H9 (cell line): ENCODE measurements at regions not wholly inside any gene's neighbourhood (a gene's known extent, or its start where the extent isn't known, plus 50 kb on each side); places are given as distances from the start of the nearest gene placed in this dataset.

Source experiments
- DNase-seq: peaks from one replicate; pipeline ENCODE4 v3.0.0-alpha.2; 2017
- H2AFZ ChIP-seq: one replicate; pipeline ENCODE4 v1.6.1; 2013; ENCODE audit warnings: mild to moderate bottlenecking, low read length, control low read depth, moderate library complexity
- H2AK5ac ChIP-seq: 2 replicates; pipeline ENCODE4 v1.6.1; 2013; ENCODE audit warnings: low read length, control low read depth, mixed read lengths; ENCODE audit not compliant: insufficient read length
- H2BK120ac ChIP-seq: one replicate; pipeline ENCODE4 v1.6.1; 2013; ENCODE audit warnings: low read depth, mild to moderate bottlenecking, low read length, control low read depth, inconsistent platforms; ENCODE audit not compliant: poor library complexity, severe bottlenecking
- H2BK12ac ChIP-seq: 2 replicates; pipeline ENCODE4 v1.6.1; 2013; ENCODE audit warnings: low read length, control low read depth, mixed read lengths, low read depth; ENCODE audit not compliant: insufficient read length
- H2BK15ac ChIP-seq: 2 replicates; pipeline ENCODE4 v1.6.1; 2013; ENCODE audit warnings: low read depth, low read length, control low read depth
- H2BK20ac ChIP-seq: one replicate; pipeline ENCODE4 v1.6.1; 2013; ENCODE audit warnings: low read depth, mild to moderate bottlenecking, low read length, control low read depth, inconsistent platforms; ENCODE audit not compliant: poor library complexity, severe bottlenecking
- H2BK5ac ChIP-seq: 2 replicates; pipeline ENCODE4 v1.6.1; 2013; ENCODE audit warnings: low read length, control low read depth, mixed read lengths; ENCODE audit not compliant: insufficient read length
- H3K14ac ChIP-seq: 2 replicates; pipeline ENCODE4 v1.6.1; 2013; ENCODE audit warnings: low read length, control low read depth; ENCODE audit not compliant: insufficient read depth
- H3K18ac ChIP-seq: 2 replicates; pipeline ENCODE4 v1.6.1; 2013; ENCODE audit warnings: low read depth, mild to moderate bottlenecking, mixed read lengths, low read length, control low read depth; ENCODE audit not compliant: insufficient read length
- H3K23ac ChIP-seq: 2 replicates; pipeline ENCODE4 v1.6.1; 2013; ENCODE audit warnings: low read length, control low read depth, mixed read lengths, low read depth; ENCODE audit not compliant: insufficient read length
- H3K23me2 ChIP-seq: 2 replicates; pipeline ENCODE4 v1.6.1; 2013; ENCODE audit warnings: low read depth, mild to moderate bottlenecking, mixed read lengths, low read length, control low read depth; ENCODE audit not compliant: insufficient read length, poor library complexity, severe bottlenecking
- H3K27ac ChIP-seq: 2 replicates; pipeline ENCODE4 v1.5.1; 2013; ENCODE audit warnings: low read length, control low read depth, mixed read lengths, low read depth; ENCODE audit not compliant: insufficient read length
- H3K27me3 ChIP-seq: 2 replicates; pipeline ENCODE4 v1.6.1; 2013; ENCODE audit warnings: low read length, control low read depth, inconsistent platforms; ENCODE audit not compliant: insufficient read depth
- H3K4ac ChIP-seq: 2 replicates; pipeline ENCODE4 v1.6.1; 2013; ENCODE audit warnings: low read depth, mild to moderate bottlenecking, control low read depth, inconsistent platforms, low read length, moderate library complexity
- H3K4me1 ChIP-seq: 2 replicates; pipeline ENCODE4 v1.6.1; 2013; ENCODE audit warnings: low read length, control low read depth, inconsistent platforms; ENCODE audit not compliant: insufficient read depth
- H3K4me2 ChIP-seq: 2 replicates; pipeline ENCODE4 v1.6.1; 2013; ENCODE audit warnings: low read length, control low read depth, mixed read lengths; ENCODE audit not compliant: insufficient read length, insufficient read depth
- H3K56ac ChIP-seq: 2 replicates; pipeline ENCODE4 v1.6.1; 2013; ENCODE audit warnings: low read depth, mild to moderate bottlenecking, mixed read lengths, low read length, control low read depth; ENCODE audit not compliant: insufficient read length
- H3K79me1 ChIP-seq: 2 replicates; pipeline ENCODE4 v1.6.1; 2013; ENCODE audit warnings: low read depth, mild to moderate bottlenecking, moderate library complexity, low read length, control low read depth, inconsistent platforms; ENCODE audit not compliant: insufficient read depth, poor library complexity, severe bottlenecking
- H3K79me2 ChIP-seq: 2 replicates; pipeline ENCODE4 v1.6.1; 2013; ENCODE audit warnings: low read length, control low read depth, inconsistent platforms; ENCODE audit not compliant: insufficient read depth
- H3K9ac ChIP-seq: 2 replicates; pipeline ENCODE4 v1.6.1; 2013; ENCODE audit warnings: low read length, control low read depth, mixed read lengths; ENCODE audit not compliant: insufficient read length; ENCODE audit errors: extremely low read depth
- H3K9me3 ChIP-seq: one replicate; pipeline ENCODE4 v1.6.1; 2013; ENCODE audit warnings: low read depth, low read length, inconsistent platforms; ENCODE audit not compliant: control insufficient read depth
- H3T11ph ChIP-seq: one replicate; pipeline ENCODE4 v1.6.1; 2013; ENCODE audit warnings: mild to moderate bottlenecking, low read length, control low read depth, inconsistent platforms
- H4K20me1 ChIP-seq: one replicate; pipeline ENCODE4 v1.6.1; 2013; ENCODE audit not compliant: control insufficient read depth, insufficient read length, insufficient read depth
- H4K5ac ChIP-seq: 2 replicates; pipeline ENCODE4 v1.6.1; 2013; ENCODE audit warnings: low read depth, mild to moderate bottlenecking, mixed read lengths, low read length, control low read depth; ENCODE audit not compliant: insufficient read length
- H4K8ac ChIP-seq: replicated peaks from 2 replicates; pipeline ENCODE4 v1.6.1; 2013; ENCODE audit warnings: low read length, control low read depth, mixed read lengths, low read depth; ENCODE audit not compliant: insufficient read length
- H4K91ac ChIP-seq: 2 replicates; pipeline ENCODE4 v1.6.1; 2013; ENCODE audit warnings: low read depth, mild to moderate bottlenecking, moderate library complexity, mixed read lengths, low read length, control low read depth; ENCODE audit not compliant: insufficient read length
- H3K27ac Mint-ChIP-seq, 3 experiments: 2 replicates in 2 of 3; 3 replicates in 1 of 3; pipeline ENCODE4 v1.8.0; 2020 to 2021; ENCODE audit warnings: mixed read lengths in 3 of 3, mild to moderate bottlenecking in 1 of 3, moderate library complexity in 1 of 3
- H3K27me3 Mint-ChIP-seq: 2 replicates; pipeline ENCODE4 v1.8.0; 2021; ENCODE audit warnings: low read depth, mild to moderate bottlenecking, moderate library complexity, mixed read lengths
- H3K36me3 Mint-ChIP-seq, 3 experiments: 2 replicates in 2 of 3; 3 replicates in 1 of 3; pipeline ENCODE4 v1.8.0; 2020 to 2021; ENCODE audit warnings: low read depth in 3 of 3, mixed read lengths in 3 of 3; ENCODE audit not compliant: insufficient read depth in 1 of 3
- H3K4me1 Mint-ChIP-seq, 2 experiments: 2 replicates each; pipeline ENCODE4 v1.8.0; 2020; ENCODE audit warnings: mixed read lengths in 2 of 2
- H3K4me3 Mint-ChIP-seq, 2 experiments: 2 replicates in 1 of 2; 3 replicates in 1 of 2; pipeline ENCODE4 v1.8.0; 2020 to 2021; ENCODE audit warnings: mild to moderate bottlenecking in 2 of 2, mixed read lengths in 2 of 2, moderate library complexity in 1 of 2
- H3K9me3 Mint-ChIP-seq, 2 experiments: 2 replicates in 1 of 2; 3 replicates in 1 of 2; pipeline ENCODE4 v1.8.0; 2020; ENCODE audit warnings: mild to moderate bottlenecking in 2 of 2, mixed read lengths in 2 of 2, moderate library complexity in 1 of 2
- CTCF ChIP-seq: fragments of 200-600 bp; sonication (generic); conservative IDR thresholded peaks from 3 replicates; pipeline ENCODE4 v1.8.0; 2021; ENCODE audit warnings: antibody characterized with exemption, mild to moderate bottlenecking
- WGBS: extraction: QIAGEN DNeasy Blood & Tissue Kit; methylation state at CpG from one replicate; pipeline ENCODE4 v1.1.7; 2013; ENCODE audit warnings: missing lambda C conversion rate, low lambda C conversion rate, mixed read lengths; ENCODE audit not compliant: insufficient read length; ENCODE audit errors: extremely low coverage; 5-methylcytosine and 5-hydroxymethylcytosine counted together

GRCh38 chr20:7708112-7708511, 232.1 kb downstream of the HAO1 start:
- Mint-ChIP-seq H3K4me3 (no peak overlapping the region), H3K27me3 (no peaks in the 10 kb centered on the region), H3K4me1 (peaks cover 5 to 6% of the 10 kb centered on the region in 2 experiments), H3K36me3 (no peaks in the 10 kb centered on the region), H3K9me3 (no peaks in the 10 kb centered on the region), H3K27ac (no peak overlapping the region)
- no peaks in the 10 kb centered on the region for H3K23me2 ChIP-seq
- no peak overlapping the region for H3K56ac ChIP-seq
- H3K27me3 ChIP-seq, result no peaks in the 10 kb centered on the region
- H3K23ac ChIP-seq, result no peak overlapping the region
- H3K9me3 ChIP-seq, result no peaks in the 10 kb centered on the region
- H4K8ac ChIP-seq, result no peak overlapping the region
- H2AFZ ChIP-seq, result no peak overlapping the region
- no peak overlapping the region for H2BK12ac ChIP-seq
- no peak overlapping the region for H3K27ac ChIP-seq
- H3K14ac ChIP-seq, result no peak overlapping the region
- no peak for DNase-seq
- H3K4ac ChIP-seq, result no peak overlapping the region
- no peak overlapping the region for H4K91ac ChIP-seq
- H4K5ac ChIP-seq, result no peak overlapping the region
- H3T11ph ChIP-seq, result no peak overlapping the region
- TF ChIP-seq CTCF, result no peak
- H3K18ac ChIP-seq, result no peak overlapping the region
- H4K20me1 ChIP-seq, result no peaks in the 10 kb centered on the region
- WGBS, result no CpG with 5 or more reads among the region's 2 CpGs
- no peak overlapping the region for H3K9ac ChIP-seq
- no peak overlapping the region for H2AK5ac ChIP-seq
- H2BK15ac ChIP-seq, result no peak overlapping the region
- H3K4me1 ChIP-seq, result peaks cover 3% of the 10 kb centered on the region; the same call in 1 of the 2 replicates
- no peak overlapping the region for H2BK120ac ChIP-seq
- H3K79me2 ChIP-seq, result no peaks in the 10 kb centered on the region
- H3K4me2 ChIP-seq, result no peak overlapping the region
- H3K79me1 ChIP-seq, result no peaks in the 10 kb centered on the region
- no peak overlapping the region for H2BK5ac ChIP-seq
- no peak overlapping the region for H2BK20ac ChIP-seq
